B cell (primary cell): ENCODE measurements at regions not wholly inside any gene's neighbourhood (a gene's known extent, or its start where the extent isn't known, plus 50 kb on each side); places are given as distances from the start of the nearest gene placed in this dataset.
"Not testable (repeated sequence)": the region's sequence is repeated elsewhere in the genome, so short reads cannot be mapped to it uniquely, and the experiment has no call there.

Experiments
- ATAC-seq: fragments of 200-7000 bp; cut with Tn5 transposase; one replicate; pipeline ENCODE4 v1.10.0; 2021; ENCODE audit warnings: low read depth, mild to moderate bottlenecking, moderate number of reproducible peaks, moderate library complexity
- CTCF ChIA-PET: fragments of 350-600 bp; sonication (Branson Sonifier 250); formaldehyde crosslinking; loops from one replicate; lab custom pipeline; 2021; ENCODE audit warnings: antibody characterized with exemption, inconsistent platforms; lab: Charles Lee
- POLR2A ChIA-PET: fragments of 350-600 bp; sonication (Branson Sonifier 250); formaldehyde crosslinking; loops from one replicate; lab custom pipeline; 2021; ENCODE audit warnings: antibody characterized with exemption; lab: Charles Lee
- DNase-seq: peaks from one replicate; pipeline ENCODE4 v3.0.0; 2013
- H2AFZ ChIP-seq: 2 replicates; pipeline ENCODE4 v1.6.1; 2012; ENCODE audit warnings: mild to moderate bottlenecking, low read depth, low read length; ENCODE audit not compliant: insufficient read depth, poor library complexity, severe bottlenecking
- H3K27ac ChIP-seq, 2 donors: 1 replicate in 1 of 2; 2 replicates in 1 of 2; pipeline ENCODE4 v1.5.1; 2012 to 2013; ENCODE audit warnings: low read length in 2 of 2, mild to moderate bottlenecking in 2 of 2, moderate library complexity in 1 of 2
- H3K27me3 ChIP-seq, 4 experiments: fragments of 200-600 bp in 1 of 4; sonication (generic) in 1 of 4; replicated peaks in 1 of 4; 1 replicate in 2 of 4; 2 replicates in 2 of 4; pipeline versions ENCODE4 v1.6.1 to v1.7.0; 2013 to 2016; ENCODE audit warnings: low read length in 3 of 4, mild to moderate bottlenecking in 2 of 4, mixed read lengths in 1 of 4, moderate library complexity in 1 of 4; ENCODE audit not compliant: insufficient read depth in 4 of 4, control insufficient read depth in 3 of 4; ENCODE audit errors: control extremely low read depth in 1 of 4
- H3K36me3 ChIP-seq, 2 experiments: replicated peaks in 1 of 2; 1 replicate in 1 of 2; 2 replicates in 1 of 2; pipeline versions ENCODE4 v1.6.1 to v1.7.1; 2013; ENCODE audit warnings: low read length in 1 of 2; ENCODE audit not compliant: insufficient read depth in 2 of 2, control insufficient read depth in 1 of 2; ENCODE audit errors: control extremely low read depth in 1 of 2, extremely low read depth in 1 of 2
- H3K4me1 ChIP-seq, 2 donors: fragments of 200-600 bp in 1 of 2; sonication (generic) in 1 of 2; 1 replicate in 1 of 2; 2 replicates in 1 of 2; pipeline versions ENCODE4 v1.5.1 to v1.6.1; 2013 to 2017; ENCODE audit warnings: low read length in 2 of 2; ENCODE audit not compliant: control insufficient read depth in 2 of 2, insufficient read depth in 2 of 2
- H3K4me2 ChIP-seq: replicated peaks from 2 replicates; pipeline ENCODE3; 2012; ENCODE audit warnings: mild to moderate bottlenecking, low read depth, low read length; ENCODE audit not compliant: poor library complexity, severe bottlenecking
- H3K4me3 ChIP-seq, 5 experiments: fragments of 200-600 bp in 1 of 5; sonication (generic) in 1 of 5; 1 replicate in 3 of 5; 2 replicates in 2 of 5; pipeline versions ENCODE4 v1.5.1 to v1.7.0; 2011 to 2016; ENCODE audit warnings: low read length in 4 of 5, mild to moderate bottlenecking in 4 of 5, low read depth in 2 of 5, control low read depth in 1 of 5, moderate library complexity in 1 of 5; ENCODE audit not compliant: insufficient read depth in 1 of 5; ENCODE audit errors: control extremely low read depth in 1 of 5, extremely low read depth in 1 of 5
- H3K79me2 ChIP-seq: fragments of 200-600 bp; sonication (generic); one replicate; pipeline ENCODE4 v1.6.0; 2016; ENCODE audit warnings: low read length; ENCODE audit not compliant: control insufficient read depth, insufficient read depth
- H3K9ac ChIP-seq: fragments of 200-600 bp; sonication (generic); 2 replicates; pipeline ENCODE4 v1.6.1; 2017; ENCODE audit warnings: mild to moderate bottlenecking, low read length, moderate library complexity
- H3K9me3 ChIP-seq, 3 donors: one replicate each; pipeline versions ENCODE4 v1.6.1 to v1.7.1; 2013; ENCODE audit warnings: low read length in 2 of 3; ENCODE audit not compliant: control insufficient read depth in 2 of 3, insufficient read depth in 1 of 3; ENCODE audit errors: control extremely low read depth in 1 of 3
- H4K20me1 ChIP-seq: 2 replicates; pipeline ENCODE4 v1.6.0; 2012; ENCODE audit warnings: mild to moderate bottlenecking, low read length; ENCODE audit not compliant: insufficient read depth, control insufficient read depth, poor library complexity, severe bottlenecking
- H3K27ac Mint-ChIP-seq: one replicate; pipeline ENCODE4 v1.8.0; 2021; ENCODE audit warnings: mixed read lengths
- H3K27me3 Mint-ChIP-seq: one replicate; pipeline ENCODE4 v1.8.0; 2021; ENCODE audit warnings: mixed read lengths
- H3K4me1 Mint-ChIP-seq: one replicate; pipeline ENCODE4 v1.8.0; 2021; ENCODE audit warnings: mixed read lengths
- H3K4me3 Mint-ChIP-seq: one replicate; pipeline ENCODE4 v1.8.0; 2021; ENCODE audit warnings: mixed read lengths
- H3K9me3 Mint-ChIP-seq: one replicate; pipeline ENCODE4 v1.8.0; 2022; ENCODE audit warnings: mixed read lengths; ENCODE audit not compliant: insufficient read depth
- EZH2 ChIP-seq: IDR thresholded peaks from 2 replicates; pipeline ENCODE4 v1.6.1; 2012; ENCODE audit warnings: borderline replicate concordance, low read depth, mild to moderate bottlenecking, moderate library complexity, low read length; ENCODE audit not compliant: insufficient read depth, poor library complexity, severe bottlenecking
- WGBS: methylation state at CpG from one replicate; pipeline ENCODE4 v1.1.5; 2013; ENCODE audit warnings: missing lambda C conversion rate; ENCODE audit not compliant: insufficient coverage; 5-methylcytosine and 5-hydroxymethylcytosine counted together
- intact Hi-C: fragments of 100-400 bp; cut with micrococcal nuclease; formaldehyde crosslinking; loops from one replicate; pipeline ENCODE4 v1.10.0; 2022
- TF ChIP-seq, protein P1 (sequence below): fragments of 200-600 bp; IDR thresholded peaks from one replicate; pipeline ENCODE4 v1.8.0; 2022; ENCODE audit warnings: antibody characterized with exemption, mild to moderate bottlenecking

GRCh38 chr3:1462856-1463450 lies 370.1 kb downstream of the CNTN6 start:
- intact Hi-C loops = no loop called here

DNA sequence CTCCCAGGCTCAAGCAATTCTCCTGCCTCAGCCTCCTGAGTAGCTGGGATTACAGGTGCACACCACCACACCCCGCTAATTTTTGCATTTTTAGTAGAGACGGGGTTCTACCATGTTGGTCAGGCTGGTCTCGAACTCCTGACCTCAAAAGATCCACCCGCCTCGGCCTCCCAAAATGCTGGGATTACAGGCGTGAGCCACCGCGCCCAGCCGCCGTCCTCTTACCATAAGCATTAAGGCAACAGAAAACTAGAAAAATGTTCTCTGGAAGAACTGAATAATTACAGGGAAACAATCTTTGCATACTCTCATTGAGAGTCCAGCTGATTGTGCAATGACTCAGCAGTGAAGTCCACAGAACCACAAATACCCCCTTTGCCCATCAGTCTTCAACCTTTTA lies 372.3 kb downstream of the CNTN6 start:
- CTCF ChIA-PET, H4K20me1 ChIP-seq, H3K27ac ChIP-seq, H3K27me3 Mint-ChIP-seq, H3K36me3 ChIP-seq, H3K79me2 ChIP-seq, H3K9ac ChIP-seq, H3K4me3 Mint-ChIP-seq, ATAC-seq, DNase-seq, H3K4me1 ChIP-seq, H3K9me3 Mint-ChIP-seq, H2AFZ ChIP-seq, H3K4me2 ChIP-seq, H3K9me3 ChIP-seq, H3K27ac Mint-ChIP-seq, POLR2A ChIA-PET, intact Hi-C loops, H3K4me3 ChIP-seq, H3K27me3 ChIP-seq, H3K4me1 Mint-ChIP-seq: not testable (repeated sequence)
- 10% methylated on average over 2 of the region's 10 CpGs for WGBS

More at GRCh38 chr3:1462856-1463450, 370.1 kb downstream of the CNTN6 start:
- ATAC-seq (no peak), DNase-seq (no peak)
- H3K4me3 ChIP-seq = no peak overlapping the region
- WGBS = 100% methylated on average over 1 of the region's 3 CpGs
- peaks cover 2% of the 10 kb centered on the region for H3K9me3 Mint-ChIP-seq
- H3K27ac ChIP-seq = no peak overlapping the region
- H3K4me2 ChIP-seq = no peak overlapping the region
- no peaks in the 10 kb centered on the region for H3K4me1 ChIP-seq
- no peaks in the 10 kb centered on the region for H3K27me3 ChIP-seq
- no peak overlapping the region for H3K4me3 Mint-ChIP-seq
- H3K36me3 ChIP-seq = no peaks in the 10 kb centered on the region
- H3K27me3 Mint-ChIP-seq = no peaks in the 10 kb centered on the region
- no peaks in the 10 kb centered on the region for H4K20me1 ChIP-seq
- CTCF ChIA-PET = no interaction called here
- H3K9me3 ChIP-seq = peaks cover 0 to 6% (median 1%) of the 10 kb centered on the region in 3 donors
- no peak overlapping the region for H2AFZ ChIP-seq
- H3K4me1 Mint-ChIP-seq = no peaks in the 10 kb centered on the region
- POLR2A ChIA-PET = no interaction called here
- no peak overlapping the region for H3K9ac ChIP-seq
- TF ChIP-seq EZH2 = no peak
- TF ChIP-seq, protein P1, sequence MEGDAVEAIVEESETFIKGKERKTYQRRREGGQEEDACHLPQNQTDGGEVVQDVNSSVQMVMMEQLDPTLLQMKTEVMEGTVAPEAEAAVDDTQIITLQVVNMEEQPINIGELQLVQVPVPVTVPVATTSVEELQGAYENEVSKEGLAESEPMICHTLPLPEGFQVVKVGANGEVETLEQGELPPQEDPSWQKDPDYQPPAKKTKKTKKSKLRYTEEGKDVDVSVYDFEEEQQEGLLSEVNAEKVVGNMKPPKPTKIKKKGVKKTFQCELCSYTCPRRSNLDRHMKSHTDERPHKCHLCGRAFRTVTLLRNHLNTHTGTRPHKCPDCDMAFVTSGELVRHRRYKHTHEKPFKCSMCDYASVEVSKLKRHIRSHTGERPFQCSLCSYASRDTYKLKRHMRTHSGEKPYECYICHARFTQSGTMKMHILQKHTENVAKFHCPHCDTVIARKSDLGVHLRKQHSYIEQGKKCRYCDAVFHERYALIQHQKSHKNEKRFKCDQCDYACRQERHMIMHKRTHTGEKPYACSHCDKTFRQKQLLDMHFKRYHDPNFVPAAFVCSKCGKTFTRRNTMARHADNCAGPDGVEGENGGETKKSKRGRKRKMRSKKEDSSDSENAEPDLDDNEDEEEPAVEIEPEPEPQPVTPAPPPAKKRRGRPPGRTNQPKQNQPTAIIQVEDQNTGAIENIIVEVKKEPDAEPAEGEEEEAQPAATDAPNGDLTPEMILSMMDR = no peak
- H3K79me2 ChIP-seq = no peaks in the 10 kb centered on the region
- no peak overlapping the region for H3K27ac Mint-ChIP-seq
